NT2/D1 (cell line): ENCODE measurements at regions not wholly inside any gene's neighbourhood (a gene's known extent, or its start where the extent isn't known, plus 50 kb on each side); places are given as distances from the start of the nearest gene placed in this dataset.
"Not testable (repeated sequence)": the region's sequence is repeated elsewhere in the genome, so short reads cannot be mapped to it uniquely, and the experiment has no call there.

Source experiments
- DNase-seq: peaks from one replicate; pipeline ENCODE4 v3.0.0-alpha.2; 2011; ENCODE audit warnings: low read depth, low spot score
- H3K27me3 ChIP-seq: 2 replicates; pipeline ENCODE4 v1.6.0; 2011; ENCODE audit warnings: mild to moderate bottlenecking; ENCODE audit not compliant: insufficient read length, insufficient read depth
- H3K36me3 ChIP-seq: 2 replicates; pipeline ENCODE4 v1.6.1; 2011; ENCODE audit warnings: mild to moderate bottlenecking, low read length, mixed read lengths; ENCODE audit not compliant: insufficient read depth, insufficient read length
- H3K4me1 ChIP-seq: 2 replicates; pipeline ENCODE4 v1.5.1; 2011; ENCODE audit not compliant: insufficient read depth, insufficient read length
- H3K4me3 ChIP-seq: 2 replicates; pipeline ENCODE4 v1.5.1; 2011; ENCODE audit warnings: low read depth; ENCODE audit not compliant: insufficient read length
- H3K9ac ChIP-seq: 2 replicates; pipeline ENCODE4 v1.6.0; 2011; ENCODE audit warnings: low read depth; ENCODE audit not compliant: insufficient read length
- H3K9me3 ChIP-seq: 2 replicates; pipeline ENCODE4 v1.5.1; 2011; ENCODE audit warnings: mild to moderate bottlenecking, low read length; ENCODE audit not compliant: insufficient read depth
- SUZ12 ChIP-seq: IDR thresholded peaks from 2 replicates; pipeline ENCODE4 v1.6.1; 2011; ENCODE audit not compliant: insufficient read length, insufficient read depth; ENCODE audit errors: extremely low read depth
- YY1 ChIP-seq: IDR thresholded peaks from 2 replicates; pipeline ENCODE4 v1.6.1; 2011; ENCODE audit not compliant: insufficient read length, insufficient read depth
- ZNF274 ChIP-seq: IDR thresholded peaks from 2 replicates; pipeline ENCODE4 v1.6.1; 2011; ENCODE audit warnings: mild to moderate bottlenecking, low read depth, low read length

DNA sequence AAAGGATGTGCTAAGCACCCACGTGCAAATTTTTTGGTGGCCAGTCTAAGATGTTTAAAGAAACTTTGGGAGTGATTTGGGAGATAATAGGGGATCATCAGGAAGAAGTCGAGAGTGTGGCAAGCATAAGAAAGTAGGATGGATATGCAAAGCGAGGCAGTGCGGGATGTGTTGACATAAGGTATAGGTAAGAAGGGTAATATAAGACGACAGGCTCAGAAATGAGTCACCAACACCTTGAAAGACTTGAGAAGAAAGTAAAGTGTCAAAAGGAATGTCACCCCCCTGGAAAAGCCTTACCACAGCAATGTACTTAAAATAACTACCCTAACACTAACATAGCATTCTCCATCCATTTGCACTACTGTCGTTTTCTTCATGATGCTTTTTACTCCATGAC is 69.8 kb upstream of the BMP2K start:
- Histone ChIP-seq H3K4me1 (no peaks in the 10 kb centered on the region), H3K27me3 (no peaks in the 10 kb centered on the region), H3K4me3 (no peak overlapping the region), H3K36me3 (no peaks in the 10 kb centered on the region), H3K9me3 (peaks cover 23% of the 10 kb centered on the region), H3K9ac (no peak overlapping the region)
- TF ChIP-seq ZNF274 (no peak), SUZ12 (no peak), YY1 (no peak)
- peak; percentile 27 for DNase-seq

- H3K4me3 ChIP-seq, result no peak overlapping the region
- H3K36me3 ChIP-seq, result no peaks in the 10 kb centered on the region
- H3K27me3 ChIP-seq, result no peaks in the 10 kb centered on the region
- no peak overlapping the region for H3K9ac ChIP-seq
- H3K9me3 ChIP-seq, result peaks cover 22% of the 10 kb centered on the region
- no peak for DNase-seq
- TF ChIP-seq YY1 (no peak), ZNF274 (no peak), SUZ12 (no peak)
- no peaks in the 10 kb centered on the region for H3K4me1 ChIP-seq
These were observed 68.9 kb upstream of the BMP2K start for GRCh38 chr4:78707268-78707667.

- no peaks in the 10 kb centered on the region for H3K36me3 ChIP-seq
- no peak overlapping the region for H3K4me3 ChIP-seq
- peaks cover 16% of the 10 kb centered on the region for H3K9me3 ChIP-seq
- TF ChIP-seq ZNF274, result no peak
- TF ChIP-seq SUZ12, result no peak
- no peak for TF ChIP-seq YY1
- no peak for DNase-seq
- no peaks in the 10 kb centered on the region for H3K27me3 ChIP-seq
- no peaks in the 10 kb centered on the region for H3K4me1 ChIP-seq
- no peak overlapping the region for H3K9ac ChIP-seq
These were observed 68.4 kb upstream of the BMP2K start for GRCh38 chr4:78707793-78708192.

- H3K4me1 ChIP-seq, result no peaks in the 10 kb centered on the region
- no peaks in the 10 kb centered on the region for H3K36me3 ChIP-seq
- TF ChIP-seq SUZ12 (no peak), ZNF274 (no peak), YY1 (no peak)
- no peak for DNase-seq
- H3K4me3 ChIP-seq, result no peak overlapping the region
- no peaks in the 10 kb centered on the region for H3K27me3 ChIP-seq
- H3K9ac ChIP-seq, result no peak overlapping the region
- H3K9me3 ChIP-seq, result peaks cover 12% of the 10 kb centered on the region; the same call in 1 of the 2 replicates
These were observed 65.6 kb upstream of the BMP2K start for GRCh38 chr4:78710536-78710935.

DNA sequence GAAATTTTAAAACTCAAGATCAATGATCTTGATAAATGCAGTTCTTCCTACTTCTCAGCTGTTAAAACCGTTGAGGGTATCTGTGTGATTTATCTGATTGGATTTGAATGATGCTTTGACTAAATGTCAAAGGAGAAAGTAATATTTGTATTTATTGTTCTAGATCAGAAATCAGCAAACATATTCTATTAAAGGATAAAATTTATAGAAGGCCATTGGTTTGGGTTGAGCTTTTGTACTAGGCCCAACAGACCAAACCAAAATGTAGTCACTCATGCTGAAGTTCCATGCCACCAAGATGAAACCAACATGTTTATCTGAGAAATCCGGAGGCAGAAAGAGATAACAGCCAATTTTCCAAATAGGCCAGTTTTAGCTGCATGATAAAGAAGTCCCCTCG is 64.5 kb upstream of the BMP2K start:
- no peak overlapping the region for H3K9ac ChIP-seq
- no peak for DNase-seq
- H3K4me3 ChIP-seq, result no peak overlapping the region
- H3K9me3 ChIP-seq, result peaks cover 12% of the 10 kb centered on the region; the same call in 1 of the 2 replicates
- H3K27me3 ChIP-seq, result no peaks in the 10 kb centered on the region
- no peak for TF ChIP-seq SUZ12
- no peak for TF ChIP-seq ZNF274
- no peak for TF ChIP-seq YY1
- H3K4me1 ChIP-seq, result no peaks in the 10 kb centered on the region
- no peaks in the 10 kb centered on the region for H3K36me3 ChIP-seq

- H3K4me1 ChIP-seq, H3K4me3 ChIP-seq, DNase-seq, H3K27me3 ChIP-seq, H3K36me3 ChIP-seq, H3K9ac ChIP-seq: not testable (repeated sequence)
- H3K9me3 ChIP-seq, result peaks cover 12% of the 10 kb centered on the region
These were observed 61.6 kb upstream of the BMP2K start for GRCh38 chr4:78714598-78714997.

DNA sequence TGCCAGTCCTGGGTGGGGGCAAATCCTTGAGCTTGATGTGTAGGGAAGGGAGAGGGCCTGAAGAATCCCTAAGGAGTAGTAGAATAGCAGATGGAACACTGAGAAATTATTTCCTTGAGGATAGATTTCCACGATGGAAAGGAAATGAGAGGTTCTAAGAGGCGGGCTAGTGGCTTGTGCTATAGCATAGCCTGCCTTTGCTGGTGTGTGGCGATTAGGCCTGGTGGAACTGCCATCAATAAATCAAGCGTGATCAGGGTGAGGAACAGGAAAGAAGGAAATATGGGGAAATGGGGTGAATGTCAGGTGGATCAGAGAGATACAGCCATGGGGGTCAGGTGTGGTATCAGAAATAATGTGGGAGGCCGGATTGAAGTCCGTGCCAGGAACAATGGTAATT is 60.8 kb upstream of the BMP2K start:
- DNase-seq, H3K36me3 ChIP-seq: not testable (repeated sequence)

DNA sequence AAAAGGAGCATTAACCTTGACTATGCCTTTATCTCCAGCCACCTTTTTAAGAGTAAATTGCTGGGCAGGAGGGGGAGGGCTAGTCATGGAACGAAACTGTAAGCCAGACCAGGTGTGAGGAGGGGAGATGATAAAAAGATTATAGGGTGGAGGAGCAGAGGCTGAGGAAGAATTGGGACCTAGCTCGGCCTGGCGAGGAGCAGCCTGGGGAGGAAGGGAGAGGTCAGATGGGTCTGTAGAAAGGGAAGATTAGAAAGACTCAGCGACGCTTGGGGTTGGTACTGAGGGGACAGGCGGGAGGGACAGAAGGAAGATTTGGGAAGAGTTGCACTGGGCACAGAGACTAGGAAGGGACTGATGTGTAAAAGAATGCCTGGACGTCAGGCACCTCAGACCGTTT is 58.4 kb upstream of the BMP2K start:
- not testable (repeated sequence) for H3K9me3 ChIP-seq, H3K27me3 ChIP-seq, DNase-seq, H3K4me3 ChIP-seq, H3K36me3 ChIP-seq, H3K9ac ChIP-seq, H3K4me1 ChIP-seq

More for the DNA sequence above, 60.8 kb upstream of the BMP2K start:
- not testable (repeated sequence) for H3K4me3 ChIP-seq, H3K9ac ChIP-seq, H3K27me3 ChIP-seq, H3K4me1 ChIP-seq, H3K9me3 ChIP-seq

- no peaks in the 10 kb centered on the region for H3K4me1 ChIP-seq
- no peaks in the 10 kb centered on the region; the same call in 1 of the 2 replicates for H3K9me3 ChIP-seq
- no peaks in the 10 kb centered on the region for H3K36me3 ChIP-seq
- no peak overlapping the region for H3K9ac ChIP-seq
- DNase-seq, result peak; percentile 32
- no peaks in the 10 kb centered on the region for H3K27me3 ChIP-seq
- H3K4me3 ChIP-seq, result no peak overlapping the region
- TF ChIP-seq SUZ12 (no peak), ZNF274 (no peak), YY1 (no peak)
These were observed 55.9 kb upstream of the BMP2K start for GRCh38 chr4:78720204-78720603.
